Cardiac muscle cell (in vitro differentiated cells and primary cell): ENCODE measurements at regions not wholly inside any gene's neighbourhood (a gene's known extent, or its start where the extent isn't known, plus 50 kb on each side); places are given as distances from the start of the nearest gene placed in this dataset.

Experiments
- DNase-seq, 2 donors: peaks; one replicate each; pipeline versions ENCODE4 v3.0.0 to v3.0.0-alpha.2; 2010 to 2017; ENCODE audit warnings: low read depth in 1 of 2, low spot score in 1 of 2
- H3K27ac ChIP-seq: fragments of 200-600 bp; sonication (generic); 2 replicates; pipeline ENCODE4 v1.5.1; 2016
- H3K27me3 ChIP-seq: fragments of 200-600 bp; sonication (generic); 2 replicates; pipeline ENCODE4 v1.6.0; 2016; ENCODE audit warnings: control low read depth
- H3K36me3 ChIP-seq: fragments of 200-600 bp; sonication (generic); 2 replicates; pipeline ENCODE4 v1.5.1; 2016; ENCODE audit warnings: control low read depth
- H3K4me1 ChIP-seq: fragments of 200-600 bp; sonication (generic); 2 replicates; pipeline ENCODE4 v1.8.1; 2017; ENCODE audit warnings: low read depth, mild to moderate bottlenecking, mixed run types
- H3K4me3 ChIP-seq: fragments of 200-600 bp; sonication (generic); 2 replicates; pipeline ENCODE4 v1.5.1; 2016; ENCODE audit warnings: mild to moderate bottlenecking
- H3K9me3 ChIP-seq: fragments of 200-600 bp; sonication (generic); 2 replicates; pipeline ENCODE4 v1.5.1; 2017; ENCODE audit warnings: low read depth, mild to moderate bottlenecking, control low read depth
- CTCF ChIP-seq: IDR thresholded peaks from 2 replicates; pipeline ENCODE4 v1.5.1; 2012; ENCODE audit warnings: low read depth, mild to moderate bottlenecking, low read length

GRCh38 chr10:117885206-117885829 lies 161.4 kb downstream of the RAB11FIP2 start:
- TF ChIP-seq CTCF = no peak
- H3K27me3 ChIP-seq = peaks cover 10% of the 10 kb centered on the region
- H3K4me1 ChIP-seq = no peaks in the 10 kb centered on the region
- no peak overlapping the region for H3K4me3 ChIP-seq
- H3K9me3 ChIP-seq = no peaks in the 10 kb centered on the region
- H3K27ac ChIP-seq = no peak overlapping the region
- DNase-seq = no peak
- no peaks in the 10 kb centered on the region for H3K36me3 ChIP-seq

GRCh38 chr10:117886766-117887165 lies 160.0 kb downstream of the RAB11FIP2 start:
- TF ChIP-seq CTCF = no peak
- Histone ChIP-seq H3K36me3 (no peaks in the 10 kb centered on the region), H3K9me3 (no peaks in the 10 kb centered on the region), H3K4me1 (no peaks in the 10 kb centered on the region), H3K27me3 (peaks cover 10% of the 10 kb centered on the region), H3K27ac (no peak overlapping the region), H3K4me3 (no peak overlapping the region)
- no peak for DNase-seq

GRCh38 chr10:117889664-117890063 lies 157.1 kb downstream of the RAB11FIP2 start:
- Histone ChIP-seq H3K4me3 (no peak overlapping the region), H3K36me3 (no peaks in the 10 kb centered on the region), H3K27ac (no peak overlapping the region), H3K27me3 (peaks cover 10% of the 10 kb centered on the region), H3K4me1 (no peaks in the 10 kb centered on the region), H3K9me3 (no peaks in the 10 kb centered on the region)
- no peak for DNase-seq
- TF ChIP-seq CTCF = no peak

- no peaks in the 10 kb centered on the region for H3K36me3 ChIP-seq
- H3K27me3 ChIP-seq = no peaks in the 10 kb centered on the region
- no peak for TF ChIP-seq CTCF
- DNase-seq = no peak
- no peaks in the 10 kb centered on the region for H3K4me1 ChIP-seq
- H3K27ac ChIP-seq = no peak overlapping the region
- H3K4me3 ChIP-seq = no peak overlapping the region
- H3K9me3 ChIP-seq = no peaks in the 10 kb centered on the region
These were observed 154.0 kb downstream of the RAB11FIP2 start for GRCh38 chr10:117892681-117893220.

GRCh38 chr10:117894339-117894738 lies 152.4 kb downstream of the RAB11FIP2 start:
- Histone ChIP-seq H3K4me1 (no peaks in the 10 kb centered on the region), H3K27ac (no peak overlapping the region), H3K36me3 (no peaks in the 10 kb centered on the region), H3K9me3 (no peaks in the 10 kb centered on the region), H3K4me3 (no peak overlapping the region), H3K27me3 (no peaks in the 10 kb centered on the region)
- TF ChIP-seq CTCF = no peak
- DNase-seq = no peak
